NCI-H187 treated with DMSO at 0.1 percent for 48 hours (cell line): ENCODE measurements at regions not wholly inside any gene's neighbourhood (a gene's known extent, or its start where the extent isn't known, plus 50 kb on each side); places are given as distances from the start of the nearest gene placed in this dataset.
"Not testable (repeated sequence)": the region's sequence is repeated elsewhere in the genome, so short reads cannot be mapped to it uniquely, and the experiment has no call there.

Experiments
- DNase-seq: peaks from one replicate; lab custom pipeline; 2025; lab: John Stamatoyannopoulos, UW

DNA sequence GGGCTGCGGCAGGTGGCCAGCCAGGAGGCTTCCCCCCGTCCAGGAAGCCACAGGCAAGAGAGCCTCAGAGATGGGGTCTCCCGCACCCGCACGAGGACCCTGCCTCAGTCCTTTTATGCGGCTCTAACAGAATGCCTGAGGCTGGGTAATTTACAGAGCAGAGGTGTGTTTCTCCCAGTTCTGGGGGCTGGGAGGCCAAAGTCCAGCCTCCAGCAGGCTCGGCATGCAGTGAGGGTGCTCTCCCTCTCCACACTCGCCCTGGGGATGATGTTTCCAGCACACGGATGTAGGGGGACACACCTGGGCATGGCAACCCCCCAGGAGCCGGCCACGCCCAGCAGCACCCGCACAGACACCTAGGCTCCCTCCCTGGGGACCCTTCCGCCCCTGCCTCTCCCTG lies 95.4 kb upstream of the PPP1R26 start:
- no peak for DNase-seq

DNA sequence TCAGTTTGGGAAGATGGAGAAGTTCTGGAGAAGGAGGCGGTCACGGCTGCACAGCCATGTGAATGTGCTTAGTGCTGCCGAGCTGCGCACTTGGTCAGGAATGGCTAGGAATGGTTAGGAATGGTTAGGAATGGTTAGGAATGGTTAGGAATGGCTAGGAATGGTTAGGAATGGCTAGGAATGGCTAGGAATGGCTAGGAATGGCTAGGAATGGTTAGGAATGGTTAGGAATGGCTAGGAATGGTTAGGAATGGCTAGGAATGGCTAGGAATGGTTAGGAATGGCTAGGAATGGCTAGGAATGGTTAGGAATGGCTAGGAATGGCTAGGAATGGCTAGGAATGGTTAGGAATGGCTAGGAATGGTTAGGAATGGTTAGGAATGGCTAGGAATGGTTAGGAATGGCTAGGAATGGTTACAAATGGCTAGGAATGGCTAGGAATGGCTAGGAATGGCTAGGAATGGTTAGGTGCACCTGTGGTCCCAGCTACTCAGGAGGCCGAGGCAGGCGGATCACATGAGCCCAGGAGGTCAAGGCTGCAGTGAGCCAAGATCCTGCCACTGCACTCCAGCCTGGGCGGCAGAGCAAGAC lies 94.7 kb upstream of the PPP1R26 start:
- not testable (repeated sequence) for DNase-seq

DNA sequence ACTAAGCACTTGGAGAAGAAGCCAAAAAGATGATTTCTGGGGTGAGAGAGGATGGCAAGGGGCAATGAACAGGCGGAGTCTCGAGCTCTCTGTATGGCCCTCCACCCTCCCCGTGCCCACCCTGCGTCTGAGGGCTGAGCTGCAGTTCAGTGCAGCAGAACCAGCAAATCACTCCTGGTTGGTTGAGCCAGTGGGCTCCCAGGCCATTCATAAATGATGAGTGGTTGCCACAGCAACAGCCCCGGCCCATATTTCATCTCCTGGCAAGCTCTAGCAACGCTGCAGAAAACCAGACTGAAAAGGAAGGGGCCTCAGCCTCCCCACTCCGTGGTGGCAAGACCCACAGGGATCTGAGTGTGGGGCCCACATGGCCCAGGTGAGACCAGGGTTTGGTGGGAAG lies 93.8 kb upstream of the PPP1R26 start:
- DNase-seq: no peak

DNA sequence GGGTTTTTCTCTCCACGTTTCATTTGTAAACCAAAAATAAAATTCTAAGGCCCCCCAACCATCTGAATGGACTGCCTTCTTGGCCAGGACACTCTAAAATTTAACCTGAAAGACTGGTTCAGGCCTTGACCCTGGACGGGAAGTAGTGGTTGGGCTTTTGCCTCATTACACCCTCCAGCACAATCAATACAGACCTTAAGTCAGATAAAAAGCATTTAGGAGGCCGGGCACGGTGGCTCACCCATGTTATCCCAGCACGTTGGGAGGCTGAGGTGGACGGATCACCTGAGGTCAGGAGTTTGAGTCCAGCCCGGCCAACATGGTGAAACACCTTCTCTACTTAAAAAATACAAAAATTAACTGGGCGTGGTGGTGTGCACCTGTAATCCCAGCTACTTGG lies 91.6 kb upstream of the PPP1R26 start:
- no peak for DNase-seq

DNA sequence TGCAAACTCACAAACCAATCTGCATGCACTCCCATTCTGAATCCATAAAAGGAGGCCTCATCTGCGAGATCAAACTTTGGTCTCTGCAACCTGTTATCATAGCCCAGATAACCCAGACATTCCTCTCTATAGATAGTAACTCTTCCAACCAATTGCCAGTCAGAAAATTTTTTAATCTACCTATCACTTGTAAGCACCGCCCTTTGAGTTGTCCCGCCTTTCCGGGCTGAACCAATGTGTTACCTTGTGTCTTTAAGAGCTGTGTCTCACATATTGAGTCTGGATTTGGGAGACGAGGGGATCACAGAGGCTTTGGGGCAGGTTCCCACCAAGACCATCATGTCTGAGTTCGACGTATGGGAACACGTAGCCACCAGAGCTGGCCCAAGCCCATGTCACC lies 91.1 kb upstream of the PPP1R26 start:
- DNase-seq: no peak

DNA sequence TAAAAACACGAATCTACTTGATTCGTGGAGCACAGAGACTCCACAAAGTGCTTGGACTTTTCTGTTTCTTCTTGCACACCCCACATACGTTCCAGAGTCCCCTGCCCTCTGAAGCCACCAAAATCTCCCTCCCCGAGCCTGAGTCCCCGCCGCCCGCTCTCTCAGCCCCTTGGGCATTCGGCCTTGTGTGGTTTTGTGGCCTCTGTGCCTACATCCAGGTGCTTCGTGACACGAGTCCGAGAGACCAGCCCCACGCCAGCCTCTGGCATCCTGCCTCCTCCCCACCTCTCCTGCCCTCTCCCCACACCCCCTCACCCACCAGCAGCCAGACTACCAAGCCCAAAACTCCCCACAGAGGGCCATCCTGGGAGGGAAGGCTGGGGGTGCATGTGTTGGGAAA lies 87.8 kb upstream of the PPP1R26 start:
- DNase-seq: no peak

DNA sequence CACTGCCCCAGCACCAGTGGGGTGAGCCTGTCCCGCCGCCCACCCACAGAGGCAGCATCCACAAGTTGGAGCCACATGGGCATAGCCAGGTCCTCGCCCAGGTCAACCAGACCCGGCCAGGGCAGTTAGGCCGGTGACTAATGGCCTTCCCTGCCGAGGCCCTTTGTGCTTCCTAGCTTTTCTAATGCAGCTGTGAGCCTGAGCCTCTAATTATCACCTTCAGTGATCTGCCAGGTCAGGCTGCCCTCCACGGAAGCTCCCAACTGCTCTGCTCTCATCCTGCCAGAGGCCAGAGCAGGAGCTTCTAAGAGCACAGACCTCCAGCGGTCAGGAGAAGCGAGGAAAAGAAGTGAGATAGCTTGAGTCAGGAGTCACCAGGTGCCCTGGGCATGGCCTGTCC lies 87.1 kb upstream of the PPP1R26 start:
- no peak for DNase-seq

DNA sequence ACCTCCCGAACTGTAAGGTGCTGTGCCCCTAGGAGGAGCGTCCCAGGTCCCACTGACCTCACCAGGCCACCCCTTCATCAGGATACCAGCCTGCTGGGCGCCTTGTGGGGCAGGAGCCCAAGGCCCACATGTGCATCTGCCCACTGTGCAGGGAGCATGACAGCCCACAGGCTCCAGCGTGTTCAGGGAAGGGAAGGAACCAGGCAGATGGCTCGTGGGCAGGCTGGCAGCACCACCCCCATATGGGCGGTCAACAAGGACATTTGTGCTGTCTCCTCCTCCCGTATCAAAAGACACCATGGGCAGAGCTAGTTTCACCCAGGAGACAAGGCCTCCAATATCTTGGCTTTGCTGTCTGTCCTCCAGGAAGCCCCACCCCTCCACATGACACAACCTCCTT lies 85.5 kb upstream of the PPP1R26 start:
- no peak for DNase-seq

DNA sequence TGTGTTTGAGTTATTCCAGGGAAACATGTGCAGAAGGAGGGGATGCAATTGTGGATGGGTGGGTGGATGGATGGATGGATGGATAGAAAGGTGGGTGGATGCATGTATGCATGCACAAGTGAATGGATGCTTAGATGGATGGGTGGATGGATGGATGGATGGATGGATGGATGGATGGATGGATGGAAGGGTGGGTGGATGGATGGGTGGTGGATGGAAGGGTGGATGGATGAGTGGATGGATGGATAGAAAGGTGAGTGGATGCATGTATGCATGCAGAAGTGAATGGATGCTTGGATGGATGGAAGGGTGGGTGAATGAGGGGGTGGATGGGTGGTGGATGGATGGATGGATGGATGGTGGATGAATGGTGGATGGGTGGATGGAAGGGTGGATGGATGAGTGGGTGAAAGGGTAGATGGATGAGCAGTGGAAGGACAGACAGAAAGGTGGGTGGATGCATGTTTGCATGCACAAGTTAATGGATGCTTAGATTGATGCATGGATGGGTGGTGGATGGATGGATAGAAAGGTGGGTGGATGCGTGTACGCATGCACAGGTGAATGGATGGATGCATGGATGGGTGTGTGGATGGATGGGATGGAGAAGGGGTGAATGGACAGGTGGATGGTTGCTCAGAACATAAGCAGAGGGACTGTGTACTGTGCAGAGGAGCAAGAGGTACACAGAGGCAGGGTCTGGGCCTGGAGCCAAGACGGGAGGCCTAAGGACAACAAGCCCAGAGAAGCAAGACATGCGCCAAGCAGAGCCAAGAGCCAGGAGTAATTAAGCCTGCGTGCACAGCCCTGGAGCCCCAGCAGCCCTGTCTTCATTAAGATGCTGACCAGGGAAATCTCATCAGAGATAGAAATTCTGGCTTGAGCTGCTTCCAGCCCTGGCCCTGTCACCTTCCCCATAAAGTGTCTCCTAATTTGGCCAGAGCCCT lies 84.6 kb upstream of the PPP1R26 start:
- no peak for DNase-seq

DNA sequence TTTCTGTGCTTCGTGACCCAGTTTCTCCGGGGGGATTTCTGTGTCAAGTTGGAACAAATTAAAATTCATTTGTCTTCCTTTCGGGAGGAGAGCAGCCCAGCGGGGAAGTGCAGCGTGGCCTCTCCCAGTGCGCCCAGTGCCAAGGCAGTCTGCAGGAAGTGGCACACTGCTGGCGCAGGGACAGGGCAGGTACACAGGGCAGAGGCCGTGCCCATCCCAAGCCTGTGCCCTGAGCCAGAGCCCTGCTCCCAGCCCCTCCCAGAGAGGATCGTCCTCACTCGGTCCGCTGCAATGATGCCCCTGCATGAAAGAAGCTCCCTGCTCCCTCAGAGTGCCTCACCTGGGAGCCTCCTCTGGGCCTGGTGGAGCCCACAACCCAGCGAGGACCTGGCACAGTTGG lies 82.4 kb upstream of the PPP1R26 start:
- no peak for DNase-seq

DNA sequence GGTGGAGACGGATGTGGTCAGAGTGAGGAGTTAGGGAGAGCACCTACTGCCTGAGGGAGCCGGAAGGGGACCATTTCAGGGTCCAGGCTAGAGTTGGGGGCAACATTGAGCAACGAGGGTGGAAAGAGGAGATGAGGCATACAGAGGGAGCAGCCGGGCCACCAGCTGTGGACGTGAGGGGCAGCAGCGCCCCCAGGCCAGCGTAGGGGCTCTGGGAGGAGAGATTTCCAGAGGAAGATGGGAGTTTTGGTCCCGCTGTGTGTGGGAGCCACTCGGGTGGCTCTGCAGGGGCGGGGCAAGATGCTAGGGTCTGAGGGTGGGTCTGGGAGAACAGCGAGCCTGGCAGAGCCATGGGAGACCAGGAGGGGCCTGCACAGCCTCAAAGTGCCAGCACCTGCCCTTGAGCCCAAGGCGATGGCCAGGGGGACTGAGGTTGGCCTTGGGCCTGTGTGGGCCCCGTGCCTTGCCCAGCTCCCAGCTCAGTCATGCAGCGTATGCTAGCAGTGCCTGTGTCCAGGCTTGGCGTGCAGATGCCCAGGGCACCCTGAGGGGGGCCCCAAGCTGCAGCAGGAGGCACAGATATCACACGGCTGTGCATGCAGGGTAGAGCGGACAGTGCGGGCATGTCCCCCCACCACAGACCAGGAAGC lies 80.5 kb upstream of the PPP1R26 start:
- DNase-seq: no peak

DNA sequence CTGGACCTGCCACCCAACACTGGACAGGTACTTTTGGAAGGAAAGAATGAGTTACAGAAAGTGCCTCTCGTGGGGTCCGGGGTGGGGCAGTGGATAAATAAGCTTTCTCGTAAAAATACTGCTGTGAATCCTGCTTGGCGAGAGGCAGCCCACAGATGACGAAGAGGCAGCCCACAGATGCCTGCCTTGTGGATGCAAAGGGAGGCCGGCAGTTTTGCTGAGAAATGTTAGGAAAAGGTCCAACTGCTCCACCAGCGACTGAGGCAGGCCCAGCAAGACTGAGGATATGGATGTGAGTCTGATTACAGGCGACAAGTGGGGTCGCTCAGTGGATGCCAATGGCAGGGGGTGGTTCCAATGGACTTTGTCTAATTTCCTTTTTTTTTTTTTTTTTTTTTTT lies 79.1 kb upstream of the PPP1R26 start:
- no peak for DNase-seq

DNA sequence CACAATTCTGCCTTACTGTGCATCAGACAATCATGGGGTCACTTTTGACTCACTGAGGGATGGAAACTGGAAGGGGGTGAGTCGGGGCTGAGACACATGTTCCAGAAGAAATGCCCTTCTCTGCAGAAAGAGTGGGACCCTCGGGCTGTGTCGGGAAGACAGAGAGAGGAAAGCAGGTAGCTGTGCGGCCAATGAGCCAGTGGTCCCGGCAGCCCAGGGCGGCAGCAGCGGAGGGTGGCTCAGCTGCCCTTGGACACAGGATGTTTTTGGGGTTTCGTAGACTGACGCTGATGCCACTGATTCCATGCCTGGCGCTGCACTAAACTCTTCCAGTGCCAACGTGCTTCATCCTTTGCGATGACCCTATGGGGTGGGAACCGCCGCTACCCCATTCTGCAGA lies 78.4 kb upstream of the PPP1R26 start:
- no peak for DNase-seq

DNA sequence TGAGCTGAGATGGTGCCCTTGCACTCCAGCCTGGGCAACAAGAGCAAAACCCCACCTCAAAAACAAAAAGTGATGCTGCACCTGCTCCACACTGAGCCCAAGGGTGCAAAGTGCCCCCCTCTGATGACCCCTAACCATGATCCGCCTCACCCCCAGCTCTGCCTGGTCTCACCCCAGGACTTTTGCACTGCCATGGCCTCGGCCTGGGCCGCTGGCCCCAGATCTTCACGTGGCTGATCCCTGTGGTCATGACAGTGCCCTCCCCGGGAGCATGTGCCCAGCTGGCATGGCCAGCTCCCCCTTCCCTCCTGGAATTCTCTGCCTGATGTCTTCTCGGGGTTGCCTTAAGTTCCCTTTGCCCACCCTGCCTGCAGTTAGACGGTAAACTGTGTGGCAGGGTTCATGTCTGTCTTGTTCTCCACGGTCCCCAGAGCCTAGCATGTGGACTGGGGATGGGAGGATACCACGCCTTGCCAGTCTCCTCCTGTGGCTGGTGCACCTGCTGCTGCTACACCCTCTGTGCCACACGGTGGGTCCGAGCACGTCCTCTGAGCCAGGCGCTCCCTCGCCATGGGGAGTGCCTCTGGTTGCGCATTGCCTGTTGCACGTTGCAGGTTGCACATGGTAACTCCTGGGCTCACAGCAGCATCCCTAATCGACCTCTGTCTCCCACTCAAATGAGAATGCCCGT lies 77.4 kb upstream of the PPP1R26 start:
- no peak for DNase-seq

DNA sequence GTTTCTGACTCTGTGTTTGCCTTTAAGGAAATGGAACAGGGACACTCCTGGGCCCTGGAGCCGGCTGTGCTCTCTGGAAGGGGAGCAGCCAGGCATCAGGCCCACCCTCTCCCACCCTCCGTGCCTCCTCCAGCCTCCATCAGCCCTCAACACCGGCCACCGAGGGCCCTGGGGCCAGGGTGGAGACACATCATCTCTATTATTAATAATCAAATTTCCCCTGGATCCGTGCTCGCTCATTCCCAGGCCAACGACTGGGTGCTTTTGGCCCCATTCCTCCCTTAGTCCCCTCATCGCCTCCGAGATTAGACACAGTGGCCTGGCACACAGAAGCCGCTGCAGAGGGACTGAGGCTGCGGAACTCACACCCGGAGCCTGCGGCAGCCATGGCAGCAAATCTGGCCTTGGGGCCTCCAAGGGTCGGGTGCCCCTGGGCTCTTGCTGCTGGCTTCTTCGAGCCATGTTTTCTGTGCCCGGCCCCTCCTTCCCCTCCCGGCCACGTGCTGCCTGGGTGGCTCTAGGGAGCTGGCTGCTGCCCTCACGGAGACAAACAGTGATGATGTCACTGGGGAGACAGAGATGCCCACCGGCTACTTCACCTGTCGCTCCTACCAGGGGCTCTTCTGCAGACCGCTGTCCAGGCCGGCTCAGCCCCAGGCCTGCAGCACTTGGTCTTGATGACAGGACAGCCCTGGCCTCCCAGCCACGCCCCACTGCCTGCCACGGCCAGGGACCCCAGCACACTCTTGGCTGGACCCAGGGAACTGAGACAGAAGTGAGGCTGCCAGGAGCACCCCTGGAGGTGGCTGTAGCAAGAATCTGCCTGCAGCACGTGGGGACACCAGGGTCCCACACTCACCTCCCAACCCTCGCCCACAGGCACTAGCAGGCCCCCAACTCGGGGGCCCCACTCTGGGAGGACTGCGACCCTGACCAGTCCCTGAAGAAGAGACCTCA lies 76.6 kb upstream of the PPP1R26 start:
- DNase-seq: no peak

DNA sequence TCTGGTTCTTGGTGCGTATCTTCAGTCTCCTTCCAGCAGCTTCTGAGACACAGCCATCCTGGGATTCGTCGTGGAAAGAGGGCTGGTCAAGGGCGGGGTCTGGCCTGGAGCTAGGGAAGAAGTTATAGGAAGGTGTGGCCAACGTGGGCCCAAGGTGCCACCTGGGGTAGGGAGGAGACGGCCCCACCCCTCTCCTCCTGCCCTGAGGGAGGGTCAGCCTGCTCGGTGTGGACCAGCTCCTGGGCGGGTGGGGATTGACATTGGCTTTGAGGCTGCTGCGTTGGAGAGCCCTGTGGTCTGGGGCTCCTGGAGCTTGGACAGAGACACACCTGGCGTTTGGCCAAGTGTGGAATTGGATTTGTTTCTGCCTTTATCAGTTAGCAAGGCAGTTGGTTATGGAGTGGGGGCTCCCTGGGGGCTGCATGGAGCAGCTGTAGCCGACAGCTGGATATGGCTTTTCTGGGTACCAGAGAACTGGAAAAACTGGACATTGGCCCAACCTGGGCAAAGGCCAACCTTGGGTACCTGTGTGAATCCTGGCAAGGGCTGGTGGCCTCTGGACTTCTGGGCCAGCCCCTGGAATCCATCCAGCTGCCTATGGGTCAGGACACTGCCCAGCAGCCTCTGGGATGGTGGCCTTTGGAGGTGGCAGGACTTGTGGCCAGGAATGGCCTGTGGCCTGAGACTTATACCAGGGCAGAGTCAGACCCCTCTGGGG lies 75.7 kb upstream of the PPP1R26 start:
- no peak for DNase-seq

DNA sequence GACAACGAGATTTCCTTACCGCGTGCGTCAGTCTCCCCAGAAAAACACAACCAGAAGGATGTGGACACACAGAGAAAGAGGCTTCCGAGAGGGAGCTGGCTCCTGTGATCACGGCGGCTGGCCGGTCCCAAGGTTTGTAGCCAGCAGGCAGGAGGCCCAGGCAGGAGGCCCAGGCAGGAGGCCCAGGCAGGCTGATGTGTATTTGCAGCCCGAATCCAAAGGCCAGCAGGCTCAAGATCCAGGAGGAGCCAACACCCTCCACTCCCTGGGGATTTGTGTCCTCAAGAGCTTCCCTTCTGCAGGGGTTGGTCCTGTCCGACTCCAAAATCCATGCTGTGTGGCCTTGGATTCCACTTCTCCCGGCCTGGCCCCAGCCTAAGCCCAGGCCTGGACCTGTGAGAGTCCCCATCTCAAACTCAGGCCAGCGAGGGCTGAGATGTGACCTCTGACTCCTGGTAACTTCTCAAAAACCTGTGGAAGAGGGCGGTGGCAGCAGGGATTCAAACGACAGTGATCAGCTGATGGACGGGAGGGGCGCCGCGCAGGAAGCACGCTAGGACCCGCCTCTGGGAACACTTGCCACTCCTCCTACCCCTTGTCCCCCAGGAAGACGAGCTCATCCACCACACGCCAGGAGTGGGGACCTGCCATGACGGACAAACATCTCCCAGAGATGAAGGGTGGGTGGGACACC lies 75.0 kb upstream of the PPP1R26 start:
- DNase-seq: no peak

DNA sequence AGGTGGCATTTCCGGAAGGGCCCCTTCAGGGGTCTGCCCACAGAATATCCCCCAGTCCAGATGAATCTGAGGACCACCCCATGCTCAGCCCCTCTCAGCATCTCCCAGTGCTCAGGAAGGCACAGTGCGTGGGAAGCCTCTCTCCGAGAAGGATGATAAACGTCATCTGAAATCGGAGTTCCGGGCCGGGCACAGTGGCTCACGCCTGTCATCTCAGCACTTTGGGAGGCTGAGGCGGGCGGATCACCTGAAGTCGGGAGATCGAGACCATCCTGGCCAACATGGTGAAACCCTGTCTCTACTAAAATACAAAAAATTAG lies 74.5 kb upstream of the PPP1R26 start:
- DNase-seq: not testable (repeated sequence)

DNA sequence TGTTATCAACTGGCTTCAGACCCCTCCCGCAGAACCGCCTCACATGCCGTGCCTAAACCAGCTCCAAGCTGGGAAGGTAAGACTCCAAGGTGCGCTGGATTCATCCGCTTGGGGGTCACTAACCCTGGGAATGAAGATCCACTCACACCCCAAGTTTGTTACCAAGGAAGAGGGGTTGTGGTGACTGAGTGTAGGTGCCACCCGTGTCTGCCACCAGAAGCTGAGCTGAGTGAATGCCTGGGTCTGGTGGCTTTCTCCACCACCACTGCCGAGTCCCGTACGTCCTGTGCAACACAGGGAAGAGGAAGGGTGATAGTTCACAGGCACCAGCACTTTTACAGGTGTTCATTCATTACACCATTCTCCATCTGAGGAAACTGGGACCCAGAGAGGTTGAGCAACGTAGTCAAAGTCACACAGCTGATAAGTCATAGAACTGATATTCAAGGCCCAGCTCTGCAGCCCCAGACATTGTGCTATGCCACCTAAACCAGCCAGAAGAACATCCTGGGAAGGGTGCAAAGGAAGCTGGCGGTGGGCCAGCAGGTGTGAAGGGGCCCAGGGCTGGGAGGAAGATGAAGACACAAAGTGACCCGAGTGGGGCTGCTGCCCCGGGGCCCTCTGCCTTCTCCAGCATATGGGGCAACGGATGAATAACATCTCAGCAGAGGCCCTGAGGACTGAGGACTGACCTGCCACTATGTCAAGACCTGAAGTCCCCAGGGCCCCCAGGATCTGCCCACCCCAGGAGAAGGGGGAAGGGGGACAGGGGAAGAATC lies 70.9 kb upstream of the PPP1R26 start:
- no peak for DNase-seq
